HG03460 (cell line): ENCODE measurements at regions not wholly inside any gene's neighbourhood (a gene's known extent, or its start where the extent isn't known, plus 50 kb on each side); places are given as distances from the start of the nearest gene placed in this dataset.

Source experiments
- ATAC-seq: cut with Tn5 transposase; IDR thresholded peaks from one replicate; pipeline ENCODE4 v1.9.1; 2021; ENCODE audit not compliant: unreplicated experiment

- ATAC-seq = no peak
These were observed 591.6 kb upstream of the PFKP start for GRCh38 chr10:2475711-2476217.

DNA sequence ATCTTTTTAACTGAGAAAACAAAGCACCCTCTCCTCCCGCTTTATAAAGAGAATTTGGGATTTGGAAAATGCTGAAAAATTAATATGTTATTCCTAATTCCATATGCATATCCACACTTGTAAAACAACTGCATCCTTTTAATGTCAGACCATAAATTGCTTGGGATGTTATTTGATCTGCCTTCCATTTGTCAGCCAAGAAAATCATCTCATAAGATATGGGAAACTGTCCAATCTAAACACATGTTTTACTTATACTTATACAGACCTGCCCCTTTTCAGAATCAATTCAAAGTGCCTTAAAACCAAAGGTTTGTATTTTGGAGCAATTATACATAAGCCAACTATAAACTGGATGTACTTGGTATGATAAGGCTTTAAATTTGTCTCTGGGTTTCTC lies 595.5 kb upstream of the PFKP start:
- no peak for ATAC-seq

DNA sequence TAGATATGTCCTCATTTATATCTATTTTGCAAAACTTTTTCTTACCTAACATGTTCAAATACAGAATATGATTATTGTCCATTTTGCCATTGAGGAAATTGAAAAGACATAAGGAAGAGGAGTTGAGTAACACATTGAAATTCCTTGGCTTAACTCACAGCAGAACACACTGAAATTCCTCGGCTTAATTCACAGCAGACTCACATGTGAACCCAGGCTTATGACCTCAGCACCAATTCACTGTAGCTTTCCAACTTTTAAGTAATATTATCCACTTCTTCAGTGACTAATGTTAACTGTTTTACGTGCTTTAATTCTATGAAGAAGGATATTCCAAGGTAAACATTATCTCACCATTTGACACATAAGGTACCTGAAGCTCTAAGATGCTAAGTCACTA lies 597.5 kb upstream of the PFKP start:
- no peak for ATAC-seq

DNA sequence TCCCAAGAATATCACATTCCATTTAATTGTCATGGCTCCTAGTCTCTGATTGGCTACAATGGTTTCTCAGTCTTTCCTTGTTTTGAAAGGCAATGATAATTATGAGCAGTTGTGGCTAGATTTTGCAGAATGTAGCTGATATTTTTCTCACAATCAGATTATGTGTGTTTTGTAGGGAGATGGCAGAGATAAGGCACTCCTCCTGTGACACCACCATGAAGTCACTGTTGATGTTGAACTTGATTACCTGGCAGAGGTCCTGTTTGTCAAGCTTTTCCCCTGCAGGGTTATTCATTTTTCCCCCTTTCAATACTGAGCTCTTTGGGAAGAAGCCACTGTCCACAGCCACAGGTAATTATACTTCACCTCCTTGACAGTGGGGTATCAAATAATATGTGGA lies 602.9 kb upstream of the PFKP start:
- ATAC-seq = no peak

DNA sequence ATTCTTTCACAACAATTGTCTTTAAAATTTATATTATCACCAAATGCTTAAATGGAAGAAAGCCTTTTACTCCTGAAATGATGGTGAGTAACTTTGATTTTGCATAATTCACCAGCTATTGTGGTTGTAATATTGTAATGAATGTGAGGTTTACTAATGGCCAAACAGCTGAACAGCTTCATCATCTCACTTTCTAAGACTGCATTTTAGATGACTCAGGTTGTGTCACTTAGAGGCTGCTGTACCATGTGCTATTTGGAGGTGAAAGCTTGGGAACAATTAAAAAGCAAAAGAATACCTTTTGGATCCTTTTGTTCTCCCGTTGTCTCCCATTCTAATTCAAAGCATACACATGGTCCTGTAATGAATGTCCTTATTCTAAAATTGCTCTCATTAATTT lies 604.0 kb upstream of the PFKP start:
- ATAC-seq = no peak

DNA sequence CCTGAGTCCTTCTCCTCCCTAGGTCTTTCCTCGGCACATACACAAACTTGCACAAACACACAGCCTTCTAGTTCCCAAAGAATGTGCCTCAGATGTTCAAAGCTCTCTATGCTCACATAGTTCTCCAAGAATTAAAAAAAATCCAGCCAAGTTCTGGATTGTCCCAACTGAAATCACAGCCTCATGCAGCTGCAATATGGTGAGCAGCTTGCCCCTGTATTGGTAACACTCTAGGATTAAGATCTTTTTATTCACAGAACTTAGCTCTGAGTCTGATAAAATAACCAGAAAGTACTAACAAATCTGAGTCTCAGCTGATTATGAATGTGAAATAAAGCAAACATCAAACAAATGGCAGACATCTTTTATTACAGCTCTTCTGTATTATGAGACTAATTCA lies 604.8 kb upstream of the PFKP start:
- ATAC-seq = no peak

- no peak for ATAC-seq
These were observed 606.5 kb upstream of the PFKP start for GRCh38 chr10:2460812-2461211.

- no peak for ATAC-seq
These were observed 607.6 kb upstream of the PFKP start for GRCh38 chr10:2459713-2460112.

GRCh38 chr10:2456834-2457233 lies 610.5 kb upstream of the PFKP start:
- ATAC-seq = no peak

DNA sequence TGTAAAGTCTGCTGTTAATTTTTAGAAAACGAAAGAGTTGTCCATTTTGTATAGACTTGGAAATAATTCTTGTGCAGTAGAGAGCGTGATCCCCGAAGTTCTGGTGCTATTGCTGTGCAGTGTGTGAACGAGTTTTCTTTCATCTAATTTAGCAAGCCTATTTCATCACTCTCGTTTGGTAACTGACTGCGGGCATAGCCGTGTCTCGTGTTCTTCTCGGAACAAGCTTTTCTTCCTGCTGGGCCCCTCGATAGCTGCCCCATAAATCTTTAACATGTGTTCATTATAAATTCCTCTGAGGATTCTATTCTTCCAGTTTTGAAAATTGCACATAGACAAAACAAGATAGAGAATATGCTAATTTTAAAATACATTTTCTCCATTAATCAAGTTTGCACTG lies 622.0 kb upstream of the PFKP start:
- ATAC-seq = no peak

DNA sequence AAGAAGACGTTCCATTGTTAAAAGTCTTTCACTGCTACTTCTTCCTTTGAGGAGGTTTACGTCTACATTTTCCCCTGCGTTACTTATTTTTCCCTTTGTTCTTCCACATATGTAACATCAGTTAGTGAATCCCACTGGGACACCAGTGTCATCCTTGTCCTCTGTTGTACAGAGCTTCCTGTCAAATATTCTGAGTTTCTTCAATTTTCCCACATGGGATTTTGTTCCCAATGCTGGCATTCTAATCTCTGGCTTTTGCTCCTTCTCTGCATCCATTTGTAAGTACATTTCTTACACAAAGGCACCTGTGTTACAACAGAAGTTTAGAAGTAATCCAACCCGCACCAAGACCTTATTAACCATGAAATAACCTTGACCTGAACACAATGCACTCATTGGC lies 627.4 kb upstream of the PFKP start:
- no peak for ATAC-seq

DNA sequence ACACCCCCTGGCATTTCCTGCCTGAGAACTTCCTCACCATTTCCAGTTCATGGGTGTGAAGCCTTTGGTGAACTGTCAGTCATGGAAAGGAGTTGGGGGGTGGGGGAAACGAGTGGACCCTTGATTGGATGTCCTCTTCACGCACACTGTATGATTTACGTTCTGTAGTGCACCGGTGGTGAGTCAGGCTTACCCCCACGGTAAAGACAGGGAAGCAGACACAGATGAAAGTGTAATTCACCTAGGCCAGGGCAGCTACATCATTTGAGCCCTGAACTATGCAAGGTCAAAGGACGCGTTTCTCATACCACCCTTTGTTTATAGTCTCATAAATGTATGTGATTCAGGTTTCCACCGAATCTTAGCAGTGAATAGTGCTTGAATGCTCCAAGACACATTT lies 628.3 kb upstream of the PFKP start:
- no peak for ATAC-seq

DNA sequence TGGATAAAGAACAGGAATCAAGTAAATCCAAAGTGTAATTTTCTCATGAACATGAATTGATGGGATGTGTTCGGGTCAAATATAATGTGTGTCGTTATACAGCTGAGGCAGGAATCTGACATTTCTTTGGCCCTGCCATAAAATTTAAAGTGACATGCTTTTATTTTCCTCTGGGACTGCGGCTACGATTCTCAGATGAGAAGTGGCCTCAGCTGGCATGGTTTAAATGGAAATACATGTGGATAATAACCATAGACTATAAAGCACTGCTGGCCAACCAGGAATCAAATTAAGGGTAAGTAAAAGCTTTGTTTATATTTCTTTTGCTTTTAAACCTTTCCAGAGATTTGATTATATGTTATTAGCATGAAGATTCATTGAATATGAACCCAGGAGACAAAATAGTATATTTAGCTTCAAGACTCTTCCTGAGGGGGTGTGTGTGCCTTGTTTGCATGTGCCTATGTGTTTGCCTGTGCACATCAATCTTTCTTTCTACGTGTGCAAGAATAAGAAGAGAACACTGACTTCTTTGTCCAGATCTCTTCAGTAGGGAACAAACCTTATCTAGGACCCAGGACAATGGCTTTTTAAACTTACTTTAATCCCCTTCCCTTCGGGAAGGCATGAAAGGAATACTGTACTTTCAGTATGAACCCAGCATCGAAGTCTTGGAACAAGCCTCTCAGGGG lies 629.0 kb upstream of the PFKP start:
- ATAC-seq = no peak

- ATAC-seq = no peak
These were observed 630.4 kb upstream of the PFKP start for GRCh38 chr10:2436933-2437332.

- ATAC-seq = no peak
These were observed 635.4 kb upstream of the PFKP start for GRCh38 chr10:2431961-2432360.

DNA sequence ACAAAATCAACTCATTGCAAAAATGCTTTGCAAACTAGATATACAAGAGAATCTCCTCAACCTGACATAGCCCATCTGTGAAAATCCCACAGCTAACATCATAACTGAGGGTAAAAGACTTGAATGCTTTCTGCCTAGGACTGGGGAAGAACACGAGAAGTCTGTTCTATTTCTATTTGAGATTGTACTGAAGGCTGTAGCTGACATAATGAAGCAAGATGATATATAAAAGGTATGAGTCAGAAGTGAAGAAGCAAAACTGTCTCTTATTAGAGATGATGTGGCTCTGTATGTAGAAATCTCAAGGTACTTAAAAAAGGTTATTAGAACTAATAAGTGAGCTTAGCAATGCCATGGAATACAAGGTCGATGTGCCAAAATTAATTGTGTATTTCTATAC lies 639.9 kb upstream of the PFKP start:
- no peak for ATAC-seq

DNA sequence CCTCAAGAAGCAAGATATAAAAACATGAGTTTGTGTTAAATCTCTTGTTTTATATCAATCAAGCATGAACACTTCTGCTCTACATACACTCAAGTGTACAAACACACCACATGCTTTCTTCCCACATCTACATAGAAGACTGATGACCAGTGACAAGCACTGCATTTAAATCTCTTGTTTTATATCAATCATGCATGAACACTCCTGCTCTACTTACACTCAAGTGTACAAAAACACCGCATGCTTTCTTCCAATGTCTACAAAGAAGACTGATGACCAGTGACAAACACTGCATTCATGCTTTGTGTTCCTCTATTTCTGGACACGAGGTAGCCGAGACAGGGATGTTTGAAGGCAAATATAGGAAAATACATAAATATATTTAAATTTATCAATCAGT lies 642.0 kb upstream of the PFKP start:
- ATAC-seq = no peak

GRCh38 chr10:2414562-2414961 lies 652.8 kb upstream of the PFKP start:
- ATAC-seq = no peak

GRCh38 chr10:2414039-2414438 lies 653.3 kb upstream of the PFKP start:
- no peak for ATAC-seq

DNA sequence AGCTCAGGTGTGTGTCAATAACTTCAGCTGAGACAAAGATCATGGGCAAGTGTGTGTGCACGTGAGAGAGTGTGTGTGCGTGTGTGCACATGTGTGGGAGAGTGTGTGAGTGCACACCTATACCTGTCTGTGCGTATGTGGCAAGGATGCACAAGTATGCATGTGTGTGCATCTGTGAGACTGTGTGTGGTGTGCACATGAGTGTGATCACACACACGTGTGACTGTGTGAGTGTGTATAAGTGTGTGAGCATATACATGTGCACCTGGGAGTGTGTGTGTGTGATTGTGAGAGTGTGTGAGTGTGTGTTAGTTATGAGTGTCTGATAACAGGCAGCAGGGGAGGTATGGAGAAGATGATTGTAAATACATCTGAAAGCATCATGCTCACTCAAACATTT lies 657.3 kb upstream of the PFKP start:
- ATAC-seq = no peak

DNA sequence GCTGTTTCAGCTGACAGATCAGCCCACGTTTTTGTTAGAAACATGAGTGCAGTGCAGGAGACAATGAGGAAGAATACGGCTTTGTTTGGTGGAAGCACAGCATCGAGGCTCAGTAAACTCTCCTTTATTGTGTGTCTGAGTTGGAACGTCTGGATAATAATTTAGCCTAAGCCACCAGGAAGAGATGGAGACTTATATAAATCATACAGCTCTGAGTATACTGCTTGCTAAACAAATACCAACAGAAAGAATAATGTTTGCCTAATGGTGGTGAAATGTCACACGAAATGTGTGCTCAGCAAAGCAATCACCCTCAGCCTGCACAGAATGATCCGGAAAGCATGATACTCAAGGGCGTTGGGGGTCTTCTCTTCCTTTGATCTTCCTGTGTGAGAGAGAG lies 664.1 kb upstream of the ADARB2 start:
- no peak for ATAC-seq

DNA sequence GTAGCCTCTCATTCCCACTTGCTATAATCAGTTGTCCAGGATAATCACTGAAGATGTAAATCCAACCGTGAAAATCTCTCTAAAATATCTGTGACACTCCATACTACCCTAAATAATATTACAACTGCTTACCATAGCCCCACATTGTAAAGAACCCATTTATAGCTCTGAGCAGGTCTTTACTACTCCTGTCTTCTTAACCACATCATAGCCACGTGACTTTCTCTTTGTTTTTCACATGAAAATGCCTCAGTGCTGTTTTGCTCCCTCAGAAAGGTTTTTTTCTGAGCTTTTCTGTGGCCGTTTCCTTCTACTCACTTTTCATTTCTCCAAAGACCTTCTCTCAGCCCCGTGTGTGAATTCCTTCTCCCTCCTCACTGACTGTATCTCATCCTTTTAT lies 662.2 kb upstream of the ADARB2 start:
- no peak for ATAC-seq

- no peak for ATAC-seq
These were observed 655.0 kb upstream of the ADARB2 start for GRCh38 chr10:2392145-2392812.
